DOHH2 (cell line): ENCODE measurements at regions not wholly inside any gene's neighbourhood (a gene's known extent, or its start where the extent isn't known, plus 50 kb on each side); places are given as distances from the start of the nearest gene placed in this dataset.
"Not testable (repeated sequence)": the region's sequence is repeated elsewhere in the genome, so short reads cannot be mapped to it uniquely, and the experiment has no call there.

Experiments
- EZH2phosphoT487 ChIP-seq: fragments of 200-600 bp; sonication (generic); IDR thresholded peaks from 2 replicates; pipeline ENCODE4 v1.6.1; 2017; ENCODE audit warnings: borderline replicate concordance, mild to moderate bottlenecking, antibody characterized with exemption, low read length, moderate library complexity, mixed read lengths
- TF ChIP-seq, protein P1 (sequence below): fragments of 200-600 bp; sonication (generic); IDR thresholded peaks from one replicate; pipeline ENCODE4 v1.5.1; 2014; ENCODE audit warnings: antibody characterized with exemption, mild to moderate bottlenecking, low read depth, low read length; ENCODE audit not compliant: poor library complexity, severe bottlenecking

DNA sequence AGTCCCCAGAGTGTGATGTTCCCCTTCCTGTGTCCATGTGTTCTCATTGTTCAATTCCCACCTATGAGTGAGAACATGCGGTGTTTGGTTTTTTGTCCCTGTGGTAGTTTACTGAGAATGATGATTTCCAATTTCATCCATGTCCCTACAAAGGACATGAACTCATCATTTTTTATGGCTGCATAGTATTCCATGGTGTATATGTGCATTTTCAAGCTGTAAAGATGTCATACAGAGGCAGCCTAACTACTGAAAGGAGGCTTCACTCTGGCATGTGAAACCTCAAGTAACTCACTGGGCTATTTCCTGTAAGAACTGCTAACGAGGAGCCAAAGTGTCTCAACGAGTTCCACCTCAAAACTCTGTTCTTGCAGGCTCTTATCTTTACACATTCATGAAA lies 113.8 kb upstream of the FAT1 start:
- TF ChIP-seq, protein P1, sequence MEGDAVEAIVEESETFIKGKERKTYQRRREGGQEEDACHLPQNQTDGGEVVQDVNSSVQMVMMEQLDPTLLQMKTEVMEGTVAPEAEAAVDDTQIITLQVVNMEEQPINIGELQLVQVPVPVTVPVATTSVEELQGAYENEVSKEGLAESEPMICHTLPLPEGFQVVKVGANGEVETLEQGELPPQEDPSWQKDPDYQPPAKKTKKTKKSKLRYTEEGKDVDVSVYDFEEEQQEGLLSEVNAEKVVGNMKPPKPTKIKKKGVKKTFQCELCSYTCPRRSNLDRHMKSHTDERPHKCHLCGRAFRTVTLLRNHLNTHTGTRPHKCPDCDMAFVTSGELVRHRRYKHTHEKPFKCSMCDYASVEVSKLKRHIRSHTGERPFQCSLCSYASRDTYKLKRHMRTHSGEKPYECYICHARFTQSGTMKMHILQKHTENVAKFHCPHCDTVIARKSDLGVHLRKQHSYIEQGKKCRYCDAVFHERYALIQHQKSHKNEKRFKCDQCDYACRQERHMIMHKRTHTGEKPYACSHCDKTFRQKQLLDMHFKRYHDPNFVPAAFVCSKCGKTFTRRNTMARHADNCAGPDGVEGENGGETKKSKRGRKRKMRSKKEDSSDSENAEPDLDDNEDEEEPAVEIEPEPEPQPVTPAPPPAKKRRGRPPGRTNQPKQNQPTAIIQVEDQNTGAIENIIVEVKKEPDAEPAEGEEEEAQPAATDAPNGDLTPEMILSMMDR = not testable (repeated sequence)
- not testable (repeated sequence) for TF ChIP-seq EZH2phosphoT487
